ENCODE measurements at regions not wholly inside any gene's neighbourhood (a gene's known extent, or its start where the extent isn't known, plus 50 kb on each side); places are given as distances from the start of the nearest gene placed in this dataset.

DNA sequence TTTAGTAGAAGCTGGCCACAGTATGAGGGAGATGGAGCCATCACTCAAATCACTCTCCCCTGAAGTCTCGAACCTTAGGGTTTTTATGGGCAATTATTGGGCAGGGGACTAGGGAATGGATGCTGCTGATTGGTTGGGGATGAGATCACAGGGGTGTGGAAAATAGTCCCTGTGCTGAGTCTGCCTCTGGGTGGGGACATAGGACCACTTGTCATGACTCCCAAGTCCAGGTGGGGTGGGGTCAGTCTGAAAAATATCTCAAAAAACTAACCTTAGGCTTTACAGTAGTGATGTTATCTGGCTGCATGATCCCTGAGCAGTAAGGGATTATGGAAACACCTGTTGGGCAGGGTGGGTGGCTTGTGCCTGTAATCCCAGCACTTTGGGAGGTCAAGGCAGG lies 98.6 kb downstream of the XRCC2 start:
- TF ChIP-seq, protein P1, sequence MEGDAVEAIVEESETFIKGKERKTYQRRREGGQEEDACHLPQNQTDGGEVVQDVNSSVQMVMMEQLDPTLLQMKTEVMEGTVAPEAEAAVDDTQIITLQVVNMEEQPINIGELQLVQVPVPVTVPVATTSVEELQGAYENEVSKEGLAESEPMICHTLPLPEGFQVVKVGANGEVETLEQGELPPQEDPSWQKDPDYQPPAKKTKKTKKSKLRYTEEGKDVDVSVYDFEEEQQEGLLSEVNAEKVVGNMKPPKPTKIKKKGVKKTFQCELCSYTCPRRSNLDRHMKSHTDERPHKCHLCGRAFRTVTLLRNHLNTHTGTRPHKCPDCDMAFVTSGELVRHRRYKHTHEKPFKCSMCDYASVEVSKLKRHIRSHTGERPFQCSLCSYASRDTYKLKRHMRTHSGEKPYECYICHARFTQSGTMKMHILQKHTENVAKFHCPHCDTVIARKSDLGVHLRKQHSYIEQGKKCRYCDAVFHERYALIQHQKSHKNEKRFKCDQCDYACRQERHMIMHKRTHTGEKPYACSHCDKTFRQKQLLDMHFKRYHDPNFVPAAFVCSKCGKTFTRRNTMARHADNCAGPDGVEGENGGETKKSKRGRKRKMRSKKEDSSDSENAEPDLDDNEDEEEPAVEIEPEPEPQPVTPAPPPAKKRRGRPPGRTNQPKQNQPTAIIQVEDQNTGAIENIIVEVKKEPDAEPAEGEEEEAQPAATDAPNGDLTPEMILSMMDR (IDR thresholded peaks at IDR 0.05): no peak
- no peak for TF ChIP-seq POLR2A (IDR thresholded peaks at IDR 0.05)

Measured in uterus (tissue), 2 donors.